Mononuclear cell (primary cell): ENCODE measurements at regions not wholly inside any gene's neighbourhood (a gene's known extent, or its start where the extent isn't known, plus 50 kb on each side); places are given as distances from the start of the nearest gene placed in this dataset.

Experiments
- H3K27me3 ChIP-seq: 2 replicates; pipeline ENCODE4 v1.6.0; 2011; ENCODE audit warnings: low read length, control low read depth; ENCODE audit not compliant: insufficient read depth
- H3K4me1 ChIP-seq: 2 replicates; pipeline ENCODE4 v1.5.1; 2011; ENCODE audit warnings: mild to moderate bottlenecking, low read length, control low read depth; ENCODE audit not compliant: insufficient read depth
- H3K4me3 ChIP-seq: 2 replicates; pipeline ENCODE4 v1.5.1; 2011; ENCODE audit warnings: mild to moderate bottlenecking, low read length, moderate library complexity
- H3K9me3 ChIP-seq: 2 replicates; pipeline ENCODE4 v1.5.1; 2011; ENCODE audit warnings: low read depth, mild to moderate bottlenecking, control low read depth, low read length

DNA sequence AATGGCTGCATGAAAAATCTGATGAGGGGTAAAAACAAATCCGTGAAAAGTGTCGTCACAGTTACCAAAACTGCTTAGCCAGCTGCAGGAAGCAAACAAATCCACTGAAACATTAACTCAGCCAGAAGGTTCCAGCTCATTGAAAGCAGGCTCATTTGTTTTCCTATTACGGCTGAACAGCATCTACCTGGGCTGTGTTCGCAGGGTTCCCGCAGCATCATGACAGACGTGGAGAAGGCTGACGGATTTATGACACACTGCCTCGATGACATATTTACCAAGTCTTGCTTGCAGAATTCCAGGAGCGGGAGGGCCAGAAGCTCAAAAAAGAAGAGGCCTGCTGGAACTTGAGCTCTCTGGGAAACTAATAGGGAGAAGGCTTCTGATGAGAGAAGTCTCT, 781.1 kb downstream of the RAB28 start:
- Histone ChIP-seq H3K4me1 (no peaks in the 10 kb centered on the region), H3K27me3 (no peaks in the 10 kb centered on the region), H3K4me3 (no peak overlapping the region), H3K9me3 (no peaks in the 10 kb centered on the region)

DNA sequence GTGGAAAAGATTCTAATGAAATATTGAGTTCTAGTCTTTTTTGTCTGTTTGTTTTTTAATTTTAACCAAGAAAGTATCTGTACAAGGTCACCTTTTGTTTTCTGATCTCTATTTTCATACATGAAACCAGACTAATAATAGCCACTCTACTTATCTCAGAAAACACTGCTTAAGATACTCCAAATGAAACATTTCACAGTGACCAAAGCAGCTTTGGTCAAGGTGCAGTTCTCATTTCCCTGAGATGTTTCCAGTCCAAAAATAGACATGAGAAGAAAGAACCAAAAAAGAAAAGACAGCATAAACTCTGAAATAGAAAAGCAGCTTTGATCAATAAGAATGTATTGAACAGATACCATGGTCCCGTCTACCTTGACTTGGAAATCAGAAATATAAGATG, 782.8 kb downstream of the RAB28 start:
- Histone ChIP-seq H3K4me1 (no peaks in the 10 kb centered on the region), H3K4me3 (no peak overlapping the region), H3K9me3 (no peaks in the 10 kb centered on the region)

DNA sequence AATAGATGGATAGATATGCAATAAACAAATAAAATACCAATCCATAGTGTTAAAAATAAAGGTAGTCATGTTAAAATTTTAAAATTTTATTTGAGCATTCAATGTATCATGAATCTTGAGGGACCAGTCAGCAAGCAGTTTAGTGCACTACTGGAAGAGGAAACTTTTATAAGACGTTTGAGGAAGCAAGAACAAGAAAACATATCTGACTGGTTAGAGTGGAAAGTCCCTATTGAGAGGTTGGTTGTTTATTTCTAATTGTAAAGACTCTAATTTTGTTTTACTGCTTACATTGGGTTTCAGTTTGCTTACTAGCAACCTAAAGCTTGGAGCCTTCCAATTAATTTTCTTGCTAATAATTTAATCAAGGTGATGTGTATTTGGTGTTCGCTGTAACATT, 786.2 kb downstream of the RAB28 start:
- Histone ChIP-seq H3K9me3 (no peaks in the 10 kb centered on the region), H3K4me3 (no peak overlapping the region), H3K27me3 (no peaks in the 10 kb centered on the region), H3K4me1 (no peaks in the 10 kb centered on the region)

More for the DNA sequence above, 782.8 kb downstream of the RAB28 start:
- no peaks in the 10 kb centered on the region for H3K27me3 ChIP-seq

DNA sequence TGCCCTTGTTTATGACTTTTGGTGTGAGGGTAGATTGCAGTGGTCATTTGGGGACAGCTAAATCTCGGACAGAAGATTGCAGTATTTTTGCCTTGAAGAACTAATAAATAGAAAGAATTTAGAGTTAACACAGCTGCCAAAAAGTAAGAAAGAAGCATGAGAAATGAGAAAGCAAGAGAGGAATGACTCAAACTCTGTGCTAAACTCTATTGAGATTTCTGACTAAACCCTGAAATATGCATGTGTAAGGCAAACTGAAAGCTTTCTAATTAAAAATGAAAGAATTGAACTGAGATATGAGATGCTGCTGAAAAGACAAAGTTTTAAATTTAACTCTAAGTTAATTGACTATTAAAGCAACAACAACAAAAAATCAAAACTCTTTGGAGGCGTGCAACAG, 791.3 kb downstream of the RAB28 start:
- no peaks in the 10 kb centered on the region for H3K4me1 ChIP-seq
- no peaks in the 10 kb centered on the region for H3K27me3 ChIP-seq
- no peaks in the 10 kb centered on the region for H3K9me3 ChIP-seq
- no peak overlapping the region for H3K4me3 ChIP-seq

DNA sequence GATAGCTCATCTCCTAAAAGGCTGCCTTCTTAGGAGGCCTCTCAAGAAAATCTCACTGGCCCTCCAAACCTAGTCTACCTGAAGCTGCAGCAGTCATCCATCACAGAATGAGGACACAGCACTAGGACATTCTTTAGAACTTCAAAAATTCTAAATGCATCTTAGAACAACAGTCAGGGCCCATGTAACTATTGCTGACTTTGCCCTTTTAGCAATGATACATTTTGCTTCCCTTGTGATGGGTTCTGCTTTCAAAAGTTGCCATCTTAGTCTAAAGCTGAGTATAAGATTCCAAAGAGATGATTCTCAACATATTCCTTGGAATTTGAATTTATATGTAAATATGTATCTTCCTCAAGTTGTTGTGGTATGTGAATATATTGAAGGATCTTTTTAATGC, 793.0 kb downstream of the RAB28 start:
- no peaks in the 10 kb centered on the region for H3K4me1 ChIP-seq
- no peak overlapping the region for H3K4me3 ChIP-seq
- H3K27me3 ChIP-seq: no peaks in the 10 kb centered on the region
- no peaks in the 10 kb centered on the region for H3K9me3 ChIP-seq

DNA sequence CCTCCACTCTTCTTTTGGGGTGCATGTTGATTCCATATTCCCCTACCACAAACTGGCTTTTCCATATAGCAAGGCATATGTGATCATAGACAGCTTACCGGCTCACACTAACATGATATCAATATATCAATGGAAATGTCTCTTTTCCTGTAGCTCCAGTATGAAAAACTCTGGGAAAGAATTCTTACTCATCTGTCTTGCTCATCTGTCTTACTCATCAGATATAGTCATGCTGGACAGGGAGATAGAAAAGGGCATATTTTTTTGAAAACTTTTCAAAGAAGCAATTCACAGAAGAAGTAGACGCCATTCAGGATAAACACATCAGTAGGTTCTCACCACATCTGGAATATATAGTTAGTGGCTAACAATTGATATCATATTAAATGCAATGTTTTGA, 794.7 kb downstream of the RAB28 start:
- no peak overlapping the region for H3K4me3 ChIP-seq
- H3K4me1 ChIP-seq: no peaks in the 10 kb centered on the region
- H3K27me3 ChIP-seq: no peaks in the 10 kb centered on the region
- no peaks in the 10 kb centered on the region for H3K9me3 ChIP-seq

DNA sequence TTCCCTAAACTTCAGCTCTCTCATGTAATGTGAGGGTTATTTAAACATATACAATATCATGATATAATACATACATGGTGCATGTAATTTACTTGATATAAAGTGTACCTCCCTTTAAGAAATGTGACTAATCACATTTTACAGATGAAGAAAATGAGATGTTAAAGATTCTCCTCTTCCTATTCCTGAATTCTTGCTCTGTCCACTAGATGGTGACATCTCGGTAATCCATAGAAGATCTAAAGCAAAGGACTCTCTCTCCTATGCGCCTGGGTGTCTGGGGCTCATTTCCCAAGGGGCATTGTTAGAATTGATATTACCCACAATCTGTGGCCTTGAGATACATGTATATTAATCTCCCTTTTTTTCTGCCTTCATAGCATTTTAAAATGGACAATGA, 804.9 kb downstream of the RAB28 start:
- Histone ChIP-seq H3K9me3 (peaks cover 12% of the 10 kb centered on the region), H3K4me3 (no peak overlapping the region), H3K4me1 (no peaks in the 10 kb centered on the region), H3K27me3 (no peaks in the 10 kb centered on the region)

DNA sequence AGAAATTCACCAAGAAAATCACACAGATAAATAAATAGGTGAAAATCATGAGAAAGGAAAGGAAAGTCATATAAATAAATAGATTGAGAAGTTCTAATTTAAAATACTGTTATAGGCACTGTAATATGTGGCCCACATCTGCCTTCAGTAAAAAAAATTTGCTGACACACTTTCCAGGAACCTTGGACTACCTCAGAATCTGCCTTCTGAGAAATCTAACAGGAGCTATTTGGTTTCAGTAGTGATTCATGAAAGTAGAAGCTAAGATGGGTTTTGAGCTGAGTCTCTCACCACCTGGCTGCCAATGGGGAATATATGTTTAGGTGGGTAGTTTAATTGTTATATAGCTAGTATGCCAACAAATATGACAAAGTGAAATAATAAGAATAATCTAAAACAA, 810.0 kb downstream of the RAB28 start:
- no peaks in the 10 kb centered on the region for H3K4me1 ChIP-seq
- H3K27me3 ChIP-seq: no peaks in the 10 kb centered on the region
- H3K9me3 ChIP-seq: peaks cover 14% of the 10 kb centered on the region

DNA sequence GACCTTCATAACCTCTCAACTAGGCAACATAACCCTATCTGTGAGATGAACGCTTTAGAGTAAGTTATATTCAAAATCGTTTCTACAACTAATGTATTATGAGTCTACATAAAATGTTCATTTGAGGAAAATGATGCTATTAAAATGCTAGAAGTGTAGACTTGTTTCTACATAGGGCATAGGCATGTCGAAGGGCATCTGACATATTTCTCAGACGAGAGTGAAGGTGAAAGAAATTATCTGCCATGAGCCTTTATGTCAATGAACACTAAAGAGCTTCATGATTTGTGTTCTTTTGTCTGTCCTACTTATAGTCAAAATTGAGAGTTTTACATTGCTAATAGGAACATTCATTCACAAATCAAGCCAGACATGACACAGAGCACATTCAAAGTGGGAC, 811.8 kb downstream of the RAB28 start:
- Histone ChIP-seq H3K4me1 (no peaks in the 10 kb centered on the region), H3K4me3 (no peak overlapping the region), H3K27me3 (no peaks in the 10 kb centered on the region), H3K9me3 (peaks cover 14% of the 10 kb centered on the region)

More for the DNA sequence above, 810.0 kb downstream of the RAB28 start:
- no peak overlapping the region for H3K4me3 ChIP-seq

DNA sequence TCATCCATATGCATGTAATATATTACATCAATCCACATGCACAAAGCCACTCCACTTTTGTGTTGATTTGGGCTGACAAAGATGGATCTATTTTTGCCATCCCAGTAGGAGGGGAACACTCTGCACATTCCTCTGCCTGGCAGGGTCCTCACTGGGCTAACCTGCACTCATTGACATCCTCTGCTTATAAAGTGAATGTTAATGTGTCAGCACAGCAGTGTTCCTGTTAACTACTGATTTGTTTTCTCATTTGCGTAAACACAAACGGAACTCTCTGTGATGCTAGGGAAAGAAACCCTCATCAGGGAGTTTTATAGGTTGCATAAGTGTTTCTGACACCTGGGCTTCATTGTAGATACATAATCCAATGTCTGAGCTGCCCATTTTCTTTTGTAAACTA, 826.0 kb downstream of the RAB28 start:
- Histone ChIP-seq H3K4me3 (no peak overlapping the region), H3K9me3 (no peaks in the 10 kb centered on the region), H3K4me1 (no peaks in the 10 kb centered on the region), H3K27me3 (no peaks in the 10 kb centered on the region)

DNA sequence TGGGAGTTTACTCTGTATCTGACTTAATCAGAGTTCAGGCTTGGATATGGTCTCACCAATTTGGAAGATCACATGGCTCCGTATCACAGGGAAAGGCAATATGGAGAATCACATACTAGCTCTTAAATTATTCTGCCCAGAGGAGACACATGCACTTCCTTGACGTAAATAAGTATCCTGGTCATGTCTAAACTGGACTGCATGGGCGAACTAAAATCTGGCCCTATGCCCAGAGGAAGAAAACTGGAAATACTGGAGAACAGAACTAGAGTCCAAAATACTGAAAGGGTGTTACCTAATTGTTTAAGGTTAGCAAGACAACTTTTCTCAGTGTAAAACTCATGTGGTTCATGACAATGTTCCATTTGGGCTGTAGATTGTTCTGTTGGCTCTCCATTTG, 832.3 kb downstream of the RAB28 start:
- H3K4me3 ChIP-seq: no peak overlapping the region
- no peaks in the 10 kb centered on the region for H3K9me3 ChIP-seq
- no peaks in the 10 kb centered on the region for H3K27me3 ChIP-seq
- H3K4me1 ChIP-seq: no peaks in the 10 kb centered on the region

DNA sequence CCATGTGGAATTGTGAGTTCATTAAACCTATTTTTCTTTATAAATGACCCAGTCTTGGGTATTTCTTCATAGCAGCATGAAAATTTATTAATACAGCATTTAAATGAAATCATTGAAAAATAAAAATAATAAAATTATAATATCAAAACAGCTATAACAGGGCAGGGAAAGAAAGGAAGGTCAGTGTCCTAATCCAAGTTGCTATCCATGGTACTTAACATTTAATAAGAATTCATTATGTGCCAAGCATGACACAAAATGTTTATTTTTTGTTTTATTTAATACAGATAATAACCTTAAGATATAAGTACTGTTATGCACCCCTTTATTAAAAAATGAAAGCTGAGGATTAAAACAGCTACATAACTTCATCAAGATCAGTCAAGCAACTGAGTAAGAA, 838.4 kb downstream of the RAB28 start:
- Histone ChIP-seq H3K9me3 (no peaks in the 10 kb centered on the region), H3K4me1 (no peaks in the 10 kb centered on the region), H3K4me3 (no peak overlapping the region), H3K27me3 (no peaks in the 10 kb centered on the region)

DNA sequence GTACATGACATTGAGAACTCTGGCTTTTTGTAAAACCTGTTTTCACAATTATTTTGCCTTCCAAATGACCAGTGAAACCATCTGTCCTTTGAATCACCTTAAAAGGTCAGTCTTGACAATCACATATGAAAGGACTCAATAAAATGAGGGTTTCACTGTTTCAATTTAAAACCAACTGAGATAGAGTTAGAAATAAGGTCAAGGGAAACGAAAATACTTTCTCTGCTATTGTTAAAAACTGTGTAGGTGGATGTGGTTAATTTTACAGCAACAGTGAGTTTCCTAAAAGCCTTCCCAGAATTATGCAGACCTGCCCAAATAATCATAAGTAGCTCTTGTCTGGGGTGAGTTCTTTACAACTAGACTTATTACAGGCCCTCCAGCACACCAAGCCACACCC, 839.9 kb downstream of the RAB28 start:
- Histone ChIP-seq H3K27me3 (no peaks in the 10 kb centered on the region), H3K4me1 (no peaks in the 10 kb centered on the region), H3K9me3 (no peaks in the 10 kb centered on the region), H3K4me3 (no peak overlapping the region)

DNA sequence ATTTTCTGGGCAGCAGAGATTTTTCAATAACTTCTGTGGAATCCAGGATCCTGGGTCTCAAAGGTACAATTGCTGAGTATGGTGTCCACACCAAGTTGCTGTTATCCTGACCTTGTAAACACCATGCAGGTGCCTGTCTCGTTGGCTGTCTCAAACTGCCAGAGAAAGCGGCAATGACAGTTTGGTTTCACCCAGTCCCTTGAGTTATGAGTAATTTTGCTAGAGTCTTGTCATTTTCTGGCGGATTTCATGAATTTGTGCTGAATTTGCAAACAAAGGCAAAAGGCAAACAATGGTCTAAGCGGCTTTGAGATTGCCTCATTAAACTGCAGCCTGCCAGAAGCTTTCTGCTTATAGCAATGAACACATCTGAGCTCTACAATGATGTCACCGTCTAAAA, 847.9 kb downstream of the RAB28 start:
- Histone ChIP-seq H3K9me3 (no peaks in the 10 kb centered on the region), H3K4me3 (no peak overlapping the region), H3K27me3 (no peaks in the 10 kb centered on the region), H3K4me1 (no peaks in the 10 kb centered on the region)

DNA sequence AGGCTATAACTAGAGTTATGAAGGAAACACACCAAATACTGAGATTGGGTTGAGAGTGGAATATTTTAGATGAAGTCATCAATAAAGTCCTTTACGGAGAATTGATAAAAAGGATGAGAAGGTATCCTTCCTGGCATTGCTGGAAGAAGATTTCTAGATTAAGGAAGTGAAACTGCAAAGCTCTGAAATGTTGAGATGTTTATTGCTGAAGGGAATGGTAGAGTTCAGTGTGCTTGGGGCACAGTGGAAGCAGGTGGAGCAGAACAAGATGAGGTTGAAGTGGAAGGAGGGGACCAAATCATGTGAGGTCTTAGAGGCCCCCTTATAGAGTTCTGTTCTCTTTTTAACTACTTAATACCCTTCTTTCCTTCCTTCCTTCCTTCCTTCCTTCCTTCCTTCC, 848.5 kb downstream of the RAB28 start:
- H3K4me3 ChIP-seq: no peak overlapping the region
- H3K9me3 ChIP-seq: no peaks in the 10 kb centered on the region
- H3K4me1 ChIP-seq: no peaks in the 10 kb centered on the region
- H3K27me3 ChIP-seq: no peaks in the 10 kb centered on the region

DNA sequence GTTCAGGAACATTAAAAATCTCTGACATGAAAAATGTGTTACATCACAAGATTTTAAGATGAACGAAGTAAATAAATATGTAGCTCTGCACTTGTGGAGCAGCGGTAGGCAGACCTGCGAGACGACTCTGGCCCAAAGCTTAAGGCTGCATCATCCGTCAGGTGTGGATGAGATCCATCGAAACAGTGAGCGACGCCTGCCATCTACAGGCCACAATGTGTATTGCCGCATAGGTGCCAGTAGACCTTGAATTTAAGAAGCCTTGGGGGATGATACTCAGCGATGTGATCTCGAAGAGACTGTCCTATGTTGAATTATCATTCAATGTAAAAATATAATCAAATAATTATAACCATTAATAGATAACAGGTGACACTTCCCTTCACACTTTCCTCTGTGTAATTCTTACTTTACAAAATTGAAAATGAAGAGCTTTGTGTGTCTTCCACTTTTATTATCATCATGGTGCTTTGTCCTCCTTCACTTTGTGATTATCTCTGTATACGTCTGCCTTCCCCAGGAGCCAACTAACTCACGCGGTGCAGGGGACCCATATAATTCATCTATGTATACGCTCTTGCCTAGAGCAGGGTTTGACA, 851.0 kb downstream of the RAB28 start:
- Histone ChIP-seq H3K4me1 (no peaks in the 10 kb centered on the region), H3K9me3 (no peaks in the 10 kb centered on the region), H3K27me3 (no peaks in the 10 kb centered on the region), H3K4me3 (no peak overlapping the region)

DNA sequence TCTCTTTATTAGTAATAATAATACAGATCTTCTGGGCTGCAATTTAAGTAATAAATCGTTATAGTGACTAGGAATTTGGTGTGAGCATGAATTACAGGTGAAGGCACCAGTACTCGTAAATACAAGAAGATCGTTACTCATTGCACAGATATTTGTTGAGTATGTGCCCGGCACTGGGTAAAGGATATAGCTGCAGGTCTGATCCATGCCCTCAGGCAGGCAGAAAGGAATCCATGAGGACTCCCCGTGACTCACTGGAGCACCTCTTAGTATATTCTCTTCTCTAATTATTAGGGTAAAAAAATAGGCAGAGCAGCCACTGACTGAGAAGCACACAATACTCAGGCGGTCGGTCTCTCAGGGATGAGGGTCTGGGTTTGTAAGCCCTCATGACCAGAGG, 868.3 kb downstream of the RAB28 start:
- Histone ChIP-seq H3K27me3 (no peaks in the 10 kb centered on the region), H3K9me3 (no peaks in the 10 kb centered on the region), H3K4me1 (no peaks in the 10 kb centered on the region), H3K4me3 (no peak overlapping the region)
